Body of pancreas (tissue), 4 donors: ENCODE measurements at regions not wholly inside any gene's neighbourhood (a gene's known extent, or its start where the extent isn't known, plus 50 kb on each side); places are given as distances from the start of the nearest gene placed in this dataset.

Experiments
- ATAC-seq: fragments of 150-250 bp; one replicate; pipeline ENCODE4 v1.9.1; 2016
- DNase-seq, 4 donors: peaks; one replicate each; pipeline ENCODE4 v3.0.0-alpha.2; 2019
- H3K27ac ChIP-seq, 4 donors: fragments of 200-600 bp; sonication (generic); 1 replicate in 3 of 4; 2 replicates in 1 of 4; pipeline versions ENCODE4 v1.5.1 to v1.6.1; 2016 to 2019; ENCODE audit warnings: mild to moderate bottlenecking in 1 of 4, mixed read lengths in 1 of 4, moderate library complexity in 1 of 4
- H3K27me3 ChIP-seq, 2 donors: fragments of 200-600 bp; sonication (generic); one replicate each; pipeline ENCODE4 v1.6.0; 2016; ENCODE audit warnings: mild to moderate bottlenecking in 1 of 2
- H3K36me3 ChIP-seq, 2 donors: fragments of 200-600 bp; sonication (generic); replicated peaks in 1 of 2; 2 replicates each; pipeline ENCODE4 v1.5.1; 2016; ENCODE audit warnings: low read depth in 2 of 2; ENCODE audit not compliant: insufficient read depth in 1 of 2
- H3K4me1 ChIP-seq: fragments of 200-600 bp; sonication (generic); one replicate; pipeline ENCODE4 v1.6.0; 2016
- H3K4me3 ChIP-seq, 2 donors: fragments of 200-600 bp; sonication (generic); 1 replicate in 1 of 2; 2 replicates in 1 of 2; pipeline ENCODE4 v1.5.1; 2016 to 2019
- H3K9me3 ChIP-seq, 3 donors: fragments of 200-600 bp; sonication (generic); 1 replicate in 2 of 3; 2 replicates in 1 of 3; pipeline ENCODE4 v1.5.1; 2016
- POLR2A ChIP-seq, 3 donors: fragments of 450-650 bp; IDR thresholded peaks; one replicate each; pipeline ENCODE4 v1.6.1; 2016; ENCODE audit warnings: antibody characterized with exemption in 3 of 3, mild to moderate bottlenecking in 2 of 3
- WGBS, 2 donors: methylation state at CpG; one replicate each; pipeline ENCODE4 v1.1.5; 2017; 5-methylcytosine and 5-hydroxymethylcytosine counted together
- intact Hi-C: fragments of 100-400 bp; cut with DNase I; formaldehyde crosslinking; loops from one replicate; pipeline ENCODE4 v1.15.1; 2023
- TF ChIP-seq, protein P1 (sequence below), 7 experiments: fragments of 450-650 bp in 4 of 7; fragments of 200-600 bp in 3 of 7; sonication (generic) in 3 of 7; IDR thresholded peaks; one replicate each; pipeline ENCODE4 v1.5.1; 2016 to 2019; ENCODE audit warnings: antibody characterized with exemption in 7 of 7

DNA sequence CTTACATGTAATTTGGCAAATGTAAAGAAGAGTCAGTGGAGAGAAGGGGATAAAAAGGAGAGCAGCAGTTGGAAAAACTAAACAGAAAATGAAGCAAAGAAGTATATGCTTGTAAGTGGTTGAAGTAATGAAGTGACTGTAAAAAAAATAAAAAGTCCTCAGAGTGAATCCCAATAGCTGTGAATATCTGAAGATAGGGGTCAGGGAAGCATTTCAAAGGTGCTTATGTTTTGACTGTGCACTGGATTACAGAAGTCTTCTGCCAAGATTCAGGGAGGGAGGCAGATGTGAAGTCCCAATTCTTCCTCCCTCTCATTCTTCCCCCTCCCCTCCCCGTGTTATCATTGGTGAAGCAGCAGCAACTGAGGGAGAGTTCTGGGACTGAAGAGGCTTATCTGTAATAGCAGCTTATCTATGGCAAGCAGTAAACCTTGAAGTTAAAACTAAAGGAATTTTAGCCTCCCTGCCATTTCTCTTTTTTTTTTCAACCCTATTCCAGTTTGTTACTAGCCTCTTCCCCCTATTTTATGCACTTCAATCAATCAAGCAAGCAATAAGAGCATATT is 597.9 kb downstream of the IGSF11 start:
- WGBS, 2 donors = 0 to 3% methylated on average over 1 of the region's 1 CpG
- ATAC-seq (no peak), DNase-seq (no peak)
- no peak for TF ChIP-seq POLR2A (IDR thresholded peaks at IDR 0.05)
- TF ChIP-seq, protein P1, sequence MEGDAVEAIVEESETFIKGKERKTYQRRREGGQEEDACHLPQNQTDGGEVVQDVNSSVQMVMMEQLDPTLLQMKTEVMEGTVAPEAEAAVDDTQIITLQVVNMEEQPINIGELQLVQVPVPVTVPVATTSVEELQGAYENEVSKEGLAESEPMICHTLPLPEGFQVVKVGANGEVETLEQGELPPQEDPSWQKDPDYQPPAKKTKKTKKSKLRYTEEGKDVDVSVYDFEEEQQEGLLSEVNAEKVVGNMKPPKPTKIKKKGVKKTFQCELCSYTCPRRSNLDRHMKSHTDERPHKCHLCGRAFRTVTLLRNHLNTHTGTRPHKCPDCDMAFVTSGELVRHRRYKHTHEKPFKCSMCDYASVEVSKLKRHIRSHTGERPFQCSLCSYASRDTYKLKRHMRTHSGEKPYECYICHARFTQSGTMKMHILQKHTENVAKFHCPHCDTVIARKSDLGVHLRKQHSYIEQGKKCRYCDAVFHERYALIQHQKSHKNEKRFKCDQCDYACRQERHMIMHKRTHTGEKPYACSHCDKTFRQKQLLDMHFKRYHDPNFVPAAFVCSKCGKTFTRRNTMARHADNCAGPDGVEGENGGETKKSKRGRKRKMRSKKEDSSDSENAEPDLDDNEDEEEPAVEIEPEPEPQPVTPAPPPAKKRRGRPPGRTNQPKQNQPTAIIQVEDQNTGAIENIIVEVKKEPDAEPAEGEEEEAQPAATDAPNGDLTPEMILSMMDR (IDR thresholded peaks at IDR 0.05) = no peak
- no peak overlapping the region for H3K4me3 ChIP-seq
- intact Hi-C loops = no loop called here
- H3K27me3 ChIP-seq = no peaks in the 10 kb centered on the region
- H3K36me3 ChIP-seq = no peaks in the 10 kb centered on the region
- H3K4me1 ChIP-seq = no peaks in the 10 kb centered on the region
- no peaks in the 10 kb centered on the region for H3K9me3 ChIP-seq
- no peak overlapping the region for H3K27ac ChIP-seq

DNA sequence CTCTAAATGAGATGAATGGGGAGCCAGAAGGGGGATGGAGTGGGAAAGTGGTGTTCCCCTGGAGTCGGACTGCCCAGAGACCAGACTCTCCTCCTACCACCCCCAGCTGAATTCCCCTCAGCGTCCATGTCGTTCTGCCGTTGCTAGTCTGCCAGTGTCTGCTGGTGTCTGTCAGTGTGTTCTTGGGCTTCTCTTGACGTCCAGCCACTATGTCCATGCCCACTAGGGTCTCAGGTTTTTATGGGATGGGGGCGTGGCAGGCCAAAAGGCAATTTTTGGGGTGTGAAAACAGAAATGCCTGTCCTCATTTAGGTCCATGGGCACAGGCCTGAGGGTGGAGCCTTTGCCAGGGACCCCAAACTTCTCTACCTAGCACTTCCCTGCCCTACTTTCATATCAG is 589.6 kb downstream of the IGSF11 start:
- ATAC-seq (no peak), DNase-seq (no peak)
- H3K4me1 ChIP-seq = no peaks in the 10 kb centered on the region
- 62 to 65% methylated on average over 6 of the region's 6 CpGs for WGBS, 2 donors
- TF ChIP-seq, protein P1 (IDR thresholded peaks at IDR 0.05) = no peak
- TF ChIP-seq POLR2A (IDR thresholded peaks at IDR 0.05) = no peak
- no peaks in the 10 kb centered on the region for H3K36me3 ChIP-seq
- no peak overlapping the region for H3K27ac ChIP-seq
- no peaks in the 10 kb centered on the region for H3K9me3 ChIP-seq
- intact Hi-C loops = no loop called here
- H3K4me3 ChIP-seq = no peak overlapping the region
- H3K27me3 ChIP-seq = no peaks in the 10 kb centered on the region

- intact Hi-C loops = no loop called here
- no peaks in the 10 kb centered on the region for H3K27me3 ChIP-seq
These were observed 587.3 kb downstream of the IGSF11 start for GRCh38 chr3:118447339-118447738.

GRCh38 chr3:118466795-118467330 is 567.8 kb downstream of the IGSF11 start:
- Histone ChIP-seq H3K9me3 (no peaks in the 10 kb centered on the region), H3K4me3 (no peak overlapping the region), H3K27ac (no peak overlapping the region), H3K4me1 (no peaks in the 10 kb centered on the region), H3K36me3 (no peaks in the 10 kb centered on the region), H3K27me3 (no peaks in the 10 kb centered on the region)
- DNase-seq (no peak), ATAC-seq (no peak)
- no peak for TF ChIP-seq POLR2A (IDR thresholded peaks at IDR 0.05)
- TF ChIP-seq, protein P1 (IDR thresholded peaks at IDR 0.05) = no peak
- intact Hi-C loops = no loop called here
- WGBS, 2 donors = 32% methylated on average over 2 of the region's 2 CpGs

More at GRCh38 chr3:118447339-118447738, 587.3 kb downstream of the IGSF11 start:
- ATAC-seq (no peak), DNase-seq (no peak)
- no peaks in the 10 kb centered on the region for H3K4me1 ChIP-seq
- no peak overlapping the region for H3K4me3 ChIP-seq
- TF ChIP-seq POLR2A (IDR thresholded peaks at IDR 0.05) = no peak
- TF ChIP-seq, protein P1 (IDR thresholded peaks at IDR 0.05) = no peak
- H3K9me3 ChIP-seq = no peaks in the 10 kb centered on the region
- no peaks in the 10 kb centered on the region for H3K36me3 ChIP-seq
- H3K27ac ChIP-seq = no peak overlapping the region

GRCh38 chr3:118468801-118469200 is 565.8 kb downstream of the IGSF11 start:
- no peak overlapping the region for H3K4me3 ChIP-seq
- intact Hi-C loops = no loop called here
- ATAC-seq (no peak), DNase-seq (no peak)
- no peaks in the 10 kb centered on the region for H3K27me3 ChIP-seq
- TF ChIP-seq, protein P1 (IDR thresholded peaks at IDR 0.05) = no peak
- no peak for TF ChIP-seq POLR2A (IDR thresholded peaks at IDR 0.05)
- no peak overlapping the region for H3K27ac ChIP-seq
- H3K4me1 ChIP-seq = no peaks in the 10 kb centered on the region
- no peaks in the 10 kb centered on the region for H3K9me3 ChIP-seq
- no peaks in the 10 kb centered on the region for H3K36me3 ChIP-seq
